ENCODE measurements at regions not wholly inside any gene's neighbourhood (a gene's known extent, or its start where the extent isn't known, plus 50 kb on each side); places are given as distances from the start of the nearest gene placed in this dataset.
"Not testable (repeated sequence)": the region's sequence is repeated elsewhere in the genome, so short reads cannot be mapped to it uniquely, and the experiment has no call there.

- in situ Hi-C loops (cut with HindIII; ENCODE audit: low pct_unique_long_range_greater_than_20kb, low sequenced_read_pairs), result no loop called here
- no peak for DNase-seq (ENCODE audit: low read depth)
These were observed 341.8 kb downstream of the MAGEB5 start for GRCh38 chrX:26557691-26558321.

GRCh38 chrX:26525768-26526167 lies 309.8 kb downstream of the MAGEB5 start:
- in situ Hi-C loops (cut with HindIII; ENCODE audit: low pct_unique_long_range_greater_than_20kb, low sequenced_read_pairs); DNase-seq (ENCODE audit: low read depth): not testable (repeated sequence)

GRCh38 chrX:26522501-26522900 lies 306.5 kb downstream of the MAGEB5 start:
- DNase-seq (ENCODE audit: low read depth), result no peak
- in situ Hi-C loops (cut with HindIII; ENCODE audit: low pct_unique_long_range_greater_than_20kb, low sequenced_read_pairs), result no loop called here

GRCh38 chrX:26511589-26512363 lies 295.8 kb downstream of the MAGEB5 start:
- in situ Hi-C loops (cut with HindIII; ENCODE audit: low pct_unique_long_range_greater_than_20kb, low sequenced_read_pairs), result no loop called here
- no peak for DNase-seq (ENCODE audit: low read depth)

GRCh38 chrX:26470941-26471340 lies 255.0 kb downstream of the MAGEB5 start:
- in situ Hi-C loops (cut with HindIII; ENCODE audit: low pct_unique_long_range_greater_than_20kb, low sequenced_read_pairs), result no loop called here
- no peak for DNase-seq (ENCODE audit: low read depth)

GRCh38 chrX:26466387-26466786 lies 250.4 kb downstream of the MAGEB5 start:
- no peak for DNase-seq (ENCODE audit: low read depth)
- in situ Hi-C loops (cut with HindIII; ENCODE audit: low pct_unique_long_range_greater_than_20kb, low sequenced_read_pairs), result no loop called here

GRCh38 chrX:26445288-26445687 lies 229.3 kb downstream of the MAGEB5 start:
- DNase-seq (ENCODE audit: low read depth), result no peak
- in situ Hi-C loops (cut with HindIII; ENCODE audit: low pct_unique_long_range_greater_than_20kb, low sequenced_read_pairs), result no loop called here

- in situ Hi-C loops (cut with HindIII; ENCODE audit: low pct_unique_long_range_greater_than_20kb, low sequenced_read_pairs); DNase-seq (ENCODE audit: low read depth): not testable (repeated sequence)
These were observed 228.4 kb downstream of the MAGEB5 start for GRCh38 chrX:26444417-26444816.

- in situ Hi-C loops (cut with HindIII; ENCODE audit: low pct_unique_long_range_greater_than_20kb, low sequenced_read_pairs), result no loop called here
- DNase-seq (ENCODE audit: low read depth), result no peak
These were observed 226.4 kb downstream of the MAGEB5 start for GRCh38 chrX:26442340-26442739.

- no peak for DNase-seq (ENCODE audit: low read depth)
- in situ Hi-C loops (cut with HindIII; ENCODE audit: low pct_unique_long_range_greater_than_20kb, low sequenced_read_pairs), result no loop called here
These were observed 198.6 kb downstream of the MAGEB5 start for GRCh38 chrX:26414534-26414933.

- in situ Hi-C loops (cut with HindIII; ENCODE audit: low pct_unique_long_range_greater_than_20kb, low sequenced_read_pairs), result no loop called here
- no peak for DNase-seq (ENCODE audit: low read depth)
These were observed 195.1 kb downstream of the MAGEB5 start for GRCh38 chrX:26411045-26411444.

- no peak for DNase-seq (ENCODE audit: low read depth)
- in situ Hi-C loops (cut with HindIII; ENCODE audit: low pct_unique_long_range_greater_than_20kb, low sequenced_read_pairs), result no loop called here
These were observed 193.7 kb downstream of the MAGEB5 start for GRCh38 chrX:26409636-26410035.

GRCh38 chrX:26387906-26388305 lies 171.9 kb downstream of the MAGEB5 start:
- in situ Hi-C loops (cut with HindIII; ENCODE audit: low pct_unique_long_range_greater_than_20kb, low sequenced_read_pairs), result no loop called here
- DNase-seq (ENCODE audit: low read depth), result peak; percentile 59

- in situ Hi-C loops (cut with HindIII; ENCODE audit: low pct_unique_long_range_greater_than_20kb, low sequenced_read_pairs), result no loop called here
- DNase-seq (ENCODE audit: low read depth), result no peak
These were observed 160.2 kb downstream of the MAGEB5 start for GRCh38 chrX:26376037-26376708.

GRCh38 chrX:26375346-26375745 lies 159.4 kb downstream of the MAGEB5 start:
- no peak for DNase-seq (ENCODE audit: low read depth)
- in situ Hi-C loops (cut with HindIII; ENCODE audit: low pct_unique_long_range_greater_than_20kb, low sequenced_read_pairs), result no loop called here

- no peak for DNase-seq (ENCODE audit: low read depth)
- in situ Hi-C loops (cut with HindIII; ENCODE audit: low pct_unique_long_range_greater_than_20kb, low sequenced_read_pairs), result no loop called here
These were observed 157.9 kb downstream of the MAGEB5 start for GRCh38 chrX:26373829-26374228.

GRCh38 chrX:26352891-26353430 lies 137.0 kb downstream of the MAGEB5 start:
- in situ Hi-C loops (cut with HindIII; ENCODE audit: low pct_unique_long_range_greater_than_20kb, low sequenced_read_pairs), result no loop called here

GRCh38 chrX:26347171-26347570 lies 131.2 kb downstream of the MAGEB5 start:
- in situ Hi-C loops (cut with HindIII; ENCODE audit: low pct_unique_long_range_greater_than_20kb, low sequenced_read_pairs), result no loop called here
- no peak for DNase-seq (ENCODE audit: low read depth)

More at GRCh38 chrX:26352891-26353430, 137.0 kb downstream of the MAGEB5 start:
- DNase-seq (ENCODE audit: low read depth), result no peak

GRCh38 chrX:26334232-26334631 lies 118.3 kb downstream of the MAGEB5 start:
- no peak for DNase-seq (ENCODE audit: low read depth)
- in situ Hi-C loops (cut with HindIII; ENCODE audit: low pct_unique_long_range_greater_than_20kb, low sequenced_read_pairs), result no loop called here

All from Caki2 (cell line).